Activated CD4-positive, CD25-positive, alpha-beta regulatory T cell treated with anti-CD3 and anti-CD28 coated beads, Interleukin-2, amount 50 U/mL, for 72 hours (primary cell): ENCODE measurements at regions not wholly inside any gene's neighbourhood (a gene's known extent, or its start where the extent isn't known, plus 50 kb on each side); places are given as distances from the start of the nearest gene placed in this dataset.

ENCODE experiments used
- DNase-seq: peaks from one replicate; pipeline ENCODE4 v3.0.0; 2021

- peak; percentile 60 for DNase-seq
These were observed 49.8 kb upstream of the BAHCC1 start for GRCh38 chr17:81345228-81346089.
